ACHN (cell line): ENCODE measurements at regions not wholly inside any gene's neighbourhood (a gene's known extent, or its start where the extent isn't known, plus 50 kb on each side); places are given as distances from the start of the nearest gene placed in this dataset.
A peak's percentile ranks its signal among the peaks of the same experiment; 100 is the strongest.
"Not testable (repeated sequence)": the region's sequence is repeated elsewhere in the genome, so short reads cannot be mapped to it uniquely, and the experiment has no call there.

Experiments
- DNase-seq: peaks from one replicate; pipeline ENCODE4 v3.0.0-alpha.2; 2015
- in situ Hi-C: cut with HindIII; loops from 2 replicates; pipeline ENCODE4 v1.10.0; 2017; ENCODE audit warnings: low sequenced_read_pairs, low pct_ligation_motif_present, low pct_unique_long_range_greater_than_20kb

- in situ Hi-C loops, result no loop called here
- DNase-seq, result no peak
Measured at GRCh38 chr10:9227679-9228365, 1173.3 kb downstream of the GATA3 start.

GRCh38 chr10:9228771-9229170 lies 1174.3 kb downstream of the GATA3 start:
- in situ Hi-C loops, result no loop called here
- no peak for DNase-seq

- in situ Hi-C loops, result no loop called here
- no peak for DNase-seq
Measured at GRCh38 chr10:9229702-9230244, 1175.3 kb downstream of the GATA3 start.

- no peak for DNase-seq
- in situ Hi-C loops, result no loop called here
Measured at GRCh38 chr10:9230625-9231024, 1176.1 kb downstream of the GATA3 start.

- no peak for DNase-seq
- in situ Hi-C loops, result no loop called here
Measured at GRCh38 chr10:9234191-9234590, 1179.7 kb downstream of the GATA3 start.

- in situ Hi-C loops, result no loop called here
- DNase-seq, result peak; percentile 33
Measured at GRCh38 chr10:9238041-9238440, 1183.6 kb downstream of the GATA3 start.

GRCh38 chr10:9239298-9239697 lies 1184.8 kb downstream of the GATA3 start:
- in situ Hi-C loops, result no loop called here
- DNase-seq, result no peak

GRCh38 chr10:9243941-9244411 lies 1189.5 kb downstream of the GATA3 start:
- in situ Hi-C loops, result no loop called here
- peak; percentile 1 for DNase-seq

GRCh38 chr10:9244864-9245263 lies 1190.4 kb downstream of the GATA3 start:
- DNase-seq, result no peak
- in situ Hi-C loops, result no loop called here

- in situ Hi-C loops, result no loop called here
- DNase-seq, result peak; percentile 27
Measured at GRCh38 chr10:9253121-9253520, 1198.6 kb downstream of the GATA3 start.

- in situ Hi-C loops, result no loop called here
- peak; percentile 15 for DNase-seq
Measured at GRCh38 chr10:9254353-9254752, 1199.9 kb downstream of the GATA3 start.

- in situ Hi-C loops, result no loop called here
- DNase-seq, result no peak
Measured at GRCh38 chr10:9260690-9261089, 1206.2 kb downstream of the GATA3 start.

GRCh38 chr10:9262770-9263169 lies 1208.3 kb downstream of the GATA3 start:
- in situ Hi-C loops, result no loop called here
- no peak for DNase-seq

GRCh38 chr10:9268176-9268575 lies 1213.7 kb downstream of the GATA3 start:
- in situ Hi-C loops, result no loop called here
- DNase-seq, result no peak

- DNase-seq, in situ Hi-C loops: not testable (repeated sequence)
Measured at GRCh38 chr10:9273126-9273833, 1218.8 kb downstream of the GATA3 start.

GRCh38 chr10:9274206-9274755 lies 1219.8 kb downstream of the GATA3 start:
- in situ Hi-C loops, result no loop called here
- DNase-seq, result no peak

- no peak for DNase-seq
- in situ Hi-C loops, result no loop called here
Measured at GRCh38 chr10:9275861-9276260, 1221.4 kb downstream of the GATA3 start.

GRCh38 chr10:9285690-9286089 lies 1231.2 kb downstream of the GATA3 start:
- in situ Hi-C loops, result no loop called here
- DNase-seq, result no peak

GRCh38 chr10:9289811-9290210 lies 1235.3 kb downstream of the GATA3 start:
- DNase-seq, result no peak
- in situ Hi-C loops, result no loop called here
